D721Med (cell line): ENCODE measurements at regions not wholly inside any gene's neighbourhood (a gene's known extent, or its start where the extent isn't known, plus 50 kb on each side); places are given as distances from the start of the nearest gene placed in this dataset.

Source experiments
- DNase-seq: peaks from one replicate; pipeline ENCODE4 v3.0.0; 2011; ENCODE audit warnings: low spot score; ENCODE audit not compliant: insufficient read length
- FAIRE-seq: peaks from 2 replicates; lab custom pipeline; 2011; peaks lifted over from hg19 to GRCh38; lab: Jason Lieb, UNC
- CTCF ChIP-seq: IDR thresholded peaks from 2 replicates; pipeline ENCODE4 v1.5.1; 2012; ENCODE audit warnings: mild to moderate bottlenecking, control low read depth; ENCODE audit not compliant: insufficient read depth; ENCODE audit errors: missing control alignments

GRCh38 chr6:45721665-45722064 is 294.0 kb downstream of the CLIC5 start:
- DNase-seq (no peak), FAIRE-seq (no peak)
- TF ChIP-seq CTCF: no peak

GRCh38 chr6:45718871-45719270 is 296.8 kb downstream of the CLIC5 start:
- TF ChIP-seq CTCF: no peak
- DNase-seq (no peak), FAIRE-seq (no peak)

GRCh38 chr6:45718131-45718530 is 297.5 kb downstream of the CLIC5 start:
- no peak for DNase-seq
- no peak for TF ChIP-seq CTCF
- no peak for FAIRE-seq

GRCh38 chr6:45717715-45718114 is 297.9 kb downstream of the CLIC5 start:
- no peak for DNase-seq
- no peak for TF ChIP-seq CTCF
- no peak for FAIRE-seq

GRCh38 chr6:45717027-45717426 is 298.6 kb downstream of the CLIC5 start:
- no peak for FAIRE-seq
- DNase-seq: no peak
- no peak for TF ChIP-seq CTCF

GRCh38 chr6:45715508-45715803 is 300.2 kb downstream of the CLIC5 start:
- no peak for DNase-seq
- FAIRE-seq: no peak
- TF ChIP-seq CTCF: no peak

- TF ChIP-seq CTCF: peak; percentile 88
- DNase-seq (peak; percentile 65), FAIRE-seq (peak; percentile 16)
Measured at GRCh38 chr6:45714741-45715507, 300.7 kb downstream of the CLIC5 start.
